NCI-H2107 (cell line): ENCODE measurements at regions not wholly inside any gene's neighbourhood (a gene's known extent, or its start where the extent isn't known, plus 50 kb on each side); places are given as distances from the start of the nearest gene placed in this dataset.

Experiments
- DNase-seq: peaks from one replicate; lab custom pipeline; 2025; lab: John Stamatoyannopoulos, UW

DNA sequence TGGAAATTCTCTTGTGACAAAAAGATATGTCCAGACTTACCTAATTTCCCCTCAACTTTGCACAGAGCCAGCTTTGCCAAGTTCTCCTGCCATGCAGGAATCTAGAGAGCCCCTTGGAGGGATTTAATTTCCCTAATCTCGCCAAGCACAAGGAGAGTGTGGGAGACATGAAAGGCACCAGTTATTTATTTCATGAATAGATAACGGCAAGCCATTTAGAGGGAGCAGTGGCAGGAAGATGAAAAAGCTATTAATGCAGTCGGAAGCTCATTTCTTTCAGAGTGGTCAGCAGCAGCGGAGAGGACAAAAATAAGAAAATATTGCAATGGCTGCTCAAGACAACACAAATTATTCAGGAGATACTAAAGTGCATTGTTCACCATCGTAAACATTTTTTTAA is 150.9 kb upstream of the WSCD2 start:
- DNase-seq, result no peak

GRCh38 chr12:107978641-107979040 is 150.4 kb upstream of the WSCD2 start:
- no peak for DNase-seq

DNA sequence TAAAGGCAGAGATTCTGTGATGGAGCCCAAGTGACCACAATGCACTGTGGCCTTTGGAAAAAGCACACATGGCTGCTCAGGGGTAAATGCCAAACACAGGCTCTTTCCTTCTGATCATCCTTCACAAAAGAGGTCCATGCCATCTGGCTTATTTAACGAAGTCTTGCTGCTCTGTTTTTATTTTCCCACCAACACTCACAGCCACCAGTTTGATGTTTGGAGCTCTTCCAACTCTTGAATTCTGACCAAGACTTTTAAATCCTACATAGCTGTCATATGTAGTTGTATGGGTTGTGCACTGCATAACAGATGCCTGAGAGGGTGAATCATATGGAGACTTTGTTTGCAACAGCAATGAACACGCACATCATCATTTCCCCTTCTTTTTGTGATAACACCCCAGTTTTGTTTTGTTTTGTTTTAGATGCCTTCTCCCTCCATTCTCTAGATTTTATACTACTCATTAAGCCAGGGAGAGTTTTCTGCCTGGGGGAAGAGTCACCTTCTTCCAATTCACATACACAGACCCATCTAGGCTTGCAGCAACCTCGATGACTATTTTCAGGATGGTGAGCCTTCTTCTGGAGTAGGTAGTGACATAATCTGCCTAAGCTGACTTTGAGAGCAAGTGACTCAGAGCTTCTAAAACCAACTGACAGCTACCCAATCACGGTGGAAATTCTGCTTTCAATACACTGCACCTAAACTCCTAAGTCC is 145.2 kb upstream of the WSCD2 start:
- no peak for DNase-seq

DNA sequence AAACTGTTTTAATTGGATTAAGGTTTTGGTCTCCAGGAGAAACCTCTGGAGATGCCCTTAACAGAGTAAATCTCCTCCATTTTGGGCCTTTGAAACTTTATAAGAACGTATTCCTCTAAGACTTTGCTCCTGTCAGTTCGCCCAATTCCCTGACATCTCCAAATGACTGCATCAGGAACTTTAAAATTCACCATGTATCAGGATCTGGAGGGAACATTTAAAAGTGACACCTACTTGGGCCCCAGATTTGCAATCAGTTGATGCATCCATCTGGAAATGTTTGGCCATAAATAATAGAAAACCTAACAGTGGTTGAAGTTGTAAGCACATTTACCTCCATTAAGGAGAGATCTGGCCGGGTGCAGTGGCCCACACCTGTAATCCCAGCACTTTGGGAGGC is 144.1 kb upstream of the WSCD2 start:
- no peak for DNase-seq

- no peak for DNase-seq
Observed at GRCh38 chr12:107986183-107986582, 142.9 kb upstream of the WSCD2 start.

- no peak for DNase-seq
Observed at GRCh38 chr12:107990325-107990724, 138.8 kb upstream of the WSCD2 start.

- DNase-seq, result no peak
Observed at GRCh38 chr12:107992029-107992428, 137.1 kb upstream of the WSCD2 start.

GRCh38 chr12:107992870-107993451 is 136.1 kb upstream of the WSCD2 start:
- peak; percentile 45 for DNase-seq

DNA sequence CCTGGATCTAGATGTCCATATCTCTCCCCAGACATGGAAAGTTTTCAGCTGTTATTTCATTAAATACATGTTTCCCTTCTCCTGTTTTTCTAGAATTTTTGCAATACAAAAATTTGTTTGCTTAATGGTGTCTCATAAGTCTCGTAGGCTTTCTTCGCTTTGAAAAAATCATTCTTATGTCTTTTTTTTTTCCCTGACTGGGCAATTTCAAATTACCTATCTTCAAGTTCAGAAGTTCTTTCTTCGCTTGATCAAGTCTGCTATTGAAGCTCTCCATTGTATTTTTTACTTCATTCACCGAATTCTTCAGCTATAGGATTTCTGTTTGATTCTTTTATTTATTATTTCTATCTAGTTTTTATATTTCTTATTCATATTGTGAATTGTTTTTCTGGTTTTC is 130.2 kb upstream of the WSCD2 start:
- DNase-seq, result no peak

GRCh38 chr12:108000111-108000510 is 129.0 kb upstream of the WSCD2 start:
- peak; percentile 66 for DNase-seq

DNA sequence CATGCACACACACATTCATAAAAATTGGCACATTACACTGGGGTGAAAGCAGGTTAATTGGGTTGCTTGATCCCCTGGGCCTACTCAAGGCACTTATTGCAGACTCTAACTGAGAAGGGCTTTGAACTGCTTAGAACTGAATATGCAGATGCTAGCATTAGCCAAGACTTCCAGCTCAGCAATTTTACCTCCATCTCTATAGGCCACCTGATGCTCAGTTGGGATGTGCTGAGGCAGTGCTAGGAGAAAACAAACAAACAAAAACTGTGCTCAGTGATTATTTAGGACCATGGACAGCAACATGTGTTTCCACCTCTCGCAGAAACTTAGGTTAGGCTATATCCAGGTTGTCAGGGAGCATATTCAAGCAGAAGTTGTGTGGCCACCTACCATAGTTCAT is 124.8 kb upstream of the WSCD2 start:
- no peak for DNase-seq

DNA sequence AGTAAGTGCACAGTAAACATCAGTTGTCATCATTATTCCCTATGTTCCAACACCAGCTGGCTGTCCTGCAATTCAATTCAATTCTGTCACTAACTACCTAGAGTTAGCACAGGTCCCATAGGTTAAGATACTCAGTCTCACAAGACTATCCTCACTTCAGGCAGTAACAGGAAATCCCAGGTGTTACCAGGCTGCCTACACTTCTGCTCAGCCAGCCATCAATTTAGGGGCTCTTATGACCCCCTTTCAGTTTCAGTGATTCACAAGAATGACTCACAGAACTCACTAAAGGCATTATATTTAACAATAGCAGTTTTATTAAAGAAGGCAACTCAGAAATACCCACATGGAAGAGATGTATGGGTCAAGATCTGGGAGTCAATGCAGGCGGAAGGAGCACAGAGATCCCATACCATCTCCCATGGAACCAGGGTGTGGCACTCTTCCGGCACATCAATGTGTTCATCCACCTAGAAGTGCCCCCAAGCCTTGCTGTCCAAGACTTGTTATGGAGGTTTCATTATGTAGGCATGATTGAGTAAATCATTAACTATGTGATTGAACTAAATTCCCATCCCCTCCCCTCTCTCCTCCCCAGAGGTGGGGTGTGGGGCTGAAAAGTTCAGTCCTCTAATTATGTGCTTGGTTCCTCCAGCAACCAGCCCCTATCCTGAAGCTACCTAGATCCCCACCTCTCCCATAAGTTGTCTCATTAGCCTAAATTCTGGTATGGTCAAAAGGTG is 120.8 kb upstream of the WSCD2 start:
- DNase-seq, result no peak

- no peak for DNase-seq
Observed at GRCh38 chr12:108009442-108010070, 119.5 kb upstream of the WSCD2 start.

GRCh38 chr12:108016022-108016564 is 113.0 kb upstream of the WSCD2 start:
- DNase-seq, result no peak

DNA sequence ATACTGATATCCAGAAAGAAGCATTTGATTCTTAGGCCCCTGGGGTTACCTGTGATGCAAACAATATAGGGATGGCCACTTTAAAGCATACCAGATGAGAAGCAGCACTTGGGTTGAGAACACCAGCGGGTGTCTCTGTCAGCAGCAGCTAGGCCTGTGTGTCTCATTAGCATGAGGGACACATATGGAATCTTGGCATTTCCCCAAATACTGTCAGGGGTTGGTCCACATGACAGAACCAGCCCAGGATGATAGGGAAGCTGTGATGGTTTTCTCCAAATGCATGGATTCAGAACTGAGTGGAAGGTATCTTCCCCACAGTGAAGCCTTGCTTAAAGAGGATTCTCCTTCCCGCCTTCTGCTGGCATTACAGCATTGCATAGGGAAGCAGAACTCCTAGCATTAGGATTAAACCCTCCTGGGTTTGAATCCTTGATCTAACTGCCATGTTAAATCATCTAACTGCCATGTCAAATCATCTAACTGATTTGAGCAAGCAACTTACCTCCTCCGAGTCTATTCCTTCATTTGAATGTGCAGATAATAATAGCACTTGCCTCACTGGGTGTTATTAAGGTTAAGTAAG is 111.5 kb upstream of the WSCD2 start:
- DNase-seq, result no peak

DNA sequence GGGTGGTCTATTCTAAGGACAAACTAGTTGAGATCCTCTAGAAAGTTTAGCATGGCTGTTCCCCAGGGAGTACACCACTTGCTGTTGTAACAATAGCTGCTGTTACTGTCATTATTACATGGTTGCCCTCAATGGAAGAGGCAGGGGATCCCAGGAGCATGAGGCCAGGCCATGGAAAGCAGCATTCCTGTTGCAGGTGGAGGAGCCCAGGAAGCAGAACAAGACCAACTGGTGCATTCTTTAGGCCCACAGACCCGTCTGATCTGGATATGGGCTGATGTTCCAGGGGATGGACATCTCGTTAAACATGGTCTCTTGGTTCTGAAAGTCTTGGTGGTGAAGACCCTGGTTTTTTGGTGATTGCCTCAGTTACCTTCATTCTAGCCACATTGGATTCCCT is 109.2 kb upstream of the WSCD2 start:
- no peak for DNase-seq

DNA sequence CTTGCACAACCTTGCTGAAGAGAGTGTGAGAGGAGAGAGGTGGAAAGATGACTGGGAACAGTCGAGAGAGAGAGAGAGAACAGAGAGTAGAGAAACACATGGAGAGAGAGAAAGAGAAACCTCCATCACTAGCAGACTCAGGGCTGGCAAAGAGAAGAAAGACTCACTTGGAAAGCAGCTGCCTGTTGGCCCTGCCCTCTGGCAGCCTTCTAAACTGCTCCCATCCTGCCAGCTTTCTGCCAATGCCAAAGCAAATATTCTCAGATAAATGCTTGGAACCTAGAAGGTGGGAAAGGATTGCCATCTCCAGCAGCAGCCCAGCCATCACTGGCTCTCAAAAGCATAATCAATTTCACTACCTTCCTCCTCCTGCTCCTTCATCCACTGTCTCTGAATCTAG is 107.9 kb upstream of the WSCD2 start:
- DNase-seq, result no peak

GRCh38 chr12:108021949-108022522 is 107.1 kb upstream of the WSCD2 start:
- no peak for DNase-seq

- no peak for DNase-seq
Observed at GRCh38 chr12:108029051-108029835, 99.8 kb upstream of the WSCD2 start.

DNA sequence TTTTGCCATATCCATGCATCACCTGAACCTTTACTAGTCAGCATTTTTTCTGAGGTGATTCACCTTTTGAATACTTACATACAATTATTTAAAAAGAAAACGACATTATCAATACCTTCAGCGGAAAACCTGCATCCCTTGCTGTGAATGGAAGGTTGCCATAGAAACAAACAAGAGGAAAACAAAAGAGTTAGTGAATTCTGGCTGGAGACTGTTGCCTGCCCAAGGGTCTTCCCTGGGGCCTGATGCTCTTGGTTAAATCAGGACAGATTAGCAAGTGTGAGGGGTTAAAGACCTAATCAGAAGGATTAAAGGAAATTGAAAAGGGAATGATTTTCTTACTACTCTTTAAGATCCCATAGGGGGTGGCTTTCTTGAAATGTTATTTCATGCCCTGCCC is 96.0 kb upstream of the WSCD2 start:
- DNase-seq, result no peak

DNA sequence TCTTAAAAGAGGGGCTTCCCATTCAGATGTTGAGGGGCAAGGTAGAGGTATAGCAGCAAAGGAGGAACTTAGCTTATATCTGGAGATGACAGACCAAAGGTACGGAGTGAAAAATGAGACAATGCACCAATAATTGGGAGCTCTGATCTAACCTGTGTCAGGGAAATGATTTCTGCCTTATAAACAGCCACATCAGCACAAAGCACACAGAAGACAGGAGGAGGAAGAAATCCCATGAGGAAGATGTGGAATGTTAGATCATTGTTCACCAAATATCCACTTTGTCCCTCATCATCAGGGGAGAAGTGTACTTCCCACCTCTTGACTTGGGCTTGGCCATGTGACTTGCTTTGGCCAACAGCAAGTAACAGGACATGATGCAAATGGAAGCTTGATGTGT is 93.7 kb upstream of the WSCD2 start:
- no peak for DNase-seq
